HEK293T (cell line): ENCODE measurements at regions not wholly inside any gene's neighbourhood (a gene's known extent, or its start where the extent isn't known, plus 50 kb on each side); places are given as distances from the start of the nearest gene placed in this dataset.

ENCODE experiments used
- CTCF ChIA-PET: fragments of 350-600 bp; formaldehyde crosslinking; extraction: SDS; loops from one replicate; lab custom pipeline; 2021; ENCODE audit warnings: antibody characterized with exemption, inconsistent platforms; lab: Yijun Ruan, JAX
- POLR2A ChIA-PET: fragments of 350-600 bp; formaldehyde crosslinking; extraction: SDS; loops from one replicate; lab custom pipeline; 2020; ENCODE audit warnings: antibody characterized with exemption, inconsistent platforms; lab: Yijun Ruan, JAX
- DNase-seq: peaks from one replicate; pipeline ENCODE4 v3.0.0; 2012; ENCODE audit warnings: mixed read lengths; ENCODE audit errors: extremely low spot score
- ARNT ChIP-seq: fragments of 450-650 bp; IDR thresholded peaks from 2 replicates; pipeline ENCODE4 v1.6.1; 2017; ENCODE audit warnings: mild to moderate bottlenecking
- BHLHE40 ChIP-seq: fragments of 450-650 bp; IDR thresholded peaks from 2 replicates; pipeline ENCODE4 v1.6.1; 2016; ENCODE audit warnings: mild to moderate bottlenecking, moderate library complexity, borderline replicate concordance
- CTBP1 ChIP-seq: fragments of 450-650 bp; IDR thresholded peaks from 2 replicates; pipeline ENCODE4 v1.6.1; 2016; ENCODE audit warnings: borderline replicate concordance
- ELF4 ChIP-seq: fragments of 450-650 bp; IDR thresholded peaks from 2 replicates; pipeline ENCODE4 v1.6.1; 2017; ENCODE audit warnings: antibody characterized with exemption
- FOXA1 ChIP-seq: fragments of 450-650 bp; IDR thresholded peaks from 2 replicates; pipeline ENCODE4 v1.6.1; 2016; ENCODE audit warnings: mild to moderate bottlenecking
- FOXK2 ChIP-seq: fragments of 450-650 bp; IDR thresholded peaks from 2 replicates; pipeline ENCODE4 v1.6.1; 2016; ENCODE audit warnings: mild to moderate bottlenecking
- FOXM1 ChIP-seq: fragments of 450-650 bp; IDR thresholded peaks from 2 replicates; pipeline ENCODE4 v1.6.1; 2017; ENCODE audit warnings: mild to moderate bottlenecking, borderline replicate concordance
- HDGF ChIP-seq: fragments of 450-650 bp; IDR thresholded peaks from 2 replicates; pipeline ENCODE4 v1.6.1; 2017; ENCODE audit warnings: antibody characterized with exemption, borderline replicate concordance
- L3MBTL2 ChIP-seq: fragments of 450-650 bp; conservative IDR thresholded peaks from 2 replicates; pipeline ENCODE4 v1.6.1; 2016; ENCODE audit warnings: mild to moderate bottlenecking
- LEF1 ChIP-seq: fragments of 450-650 bp; IDR thresholded peaks from 2 replicates; pipeline ENCODE4 v1.6.1; 2017; ENCODE audit warnings: mild to moderate bottlenecking, borderline replicate concordance
- NFRKB ChIP-seq: fragments of 450-650 bp; IDR thresholded peaks from 2 replicates; pipeline ENCODE4 v1.6.1; 2016; ENCODE audit warnings: mild to moderate bottlenecking, moderate library complexity
- SP1 ChIP-seq: fragments of 450-650 bp; IDR thresholded peaks from 2 replicates; pipeline ENCODE4 v1.6.1; 2017
- SUZ12 ChIP-seq: fragments of 450-650 bp; IDR thresholded peaks from 2 replicates; pipeline ENCODE4 v1.6.1; 2016; ENCODE audit warnings: mild to moderate bottlenecking
- TARDBP ChIP-seq: fragments of 450-650 bp; IDR thresholded peaks from 2 replicates; pipeline ENCODE4 v1.6.1; 2016
- ZNF384 ChIP-seq: fragments of 450-650 bp; IDR thresholded peaks from 2 replicates; pipeline ENCODE4 v1.6.1; 2016
- TF ChIP-seq, protein P1 (sequence below): fragments of 450-650 bp; IDR thresholded peaks from 2 replicates; pipeline ENCODE4 v1.6.1; 2016

DNA sequence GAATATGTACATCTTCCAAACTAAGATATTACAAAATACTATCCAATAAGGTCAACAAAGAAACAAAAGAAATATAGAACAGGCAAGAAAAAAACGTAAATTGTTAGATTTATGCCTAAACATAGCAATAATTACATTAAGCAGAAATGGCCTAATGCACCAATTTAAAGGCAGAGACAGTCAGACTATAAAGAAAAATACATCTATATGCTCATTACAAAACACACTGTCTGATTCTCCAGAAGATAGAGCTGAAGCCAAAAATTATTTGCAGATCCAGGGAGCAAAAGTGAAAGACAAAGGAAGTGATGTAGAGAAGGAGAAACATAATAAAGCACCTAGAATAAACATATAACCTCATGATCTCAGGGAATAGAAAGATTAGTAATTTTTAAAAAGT is 246.9 kb downstream of the PAPSS1 start:
- CTCF ChIA-PET = no interaction called here
- POLR2A ChIA-PET = no interaction called here
- TF ChIP-seq HDGF (no peak), LEF1 (no peak), ZNF384 (no peak), ARNT (no peak), BHLHE40 (no peak), SP1 (no peak)
- TF ChIP-seq, protein P1, sequence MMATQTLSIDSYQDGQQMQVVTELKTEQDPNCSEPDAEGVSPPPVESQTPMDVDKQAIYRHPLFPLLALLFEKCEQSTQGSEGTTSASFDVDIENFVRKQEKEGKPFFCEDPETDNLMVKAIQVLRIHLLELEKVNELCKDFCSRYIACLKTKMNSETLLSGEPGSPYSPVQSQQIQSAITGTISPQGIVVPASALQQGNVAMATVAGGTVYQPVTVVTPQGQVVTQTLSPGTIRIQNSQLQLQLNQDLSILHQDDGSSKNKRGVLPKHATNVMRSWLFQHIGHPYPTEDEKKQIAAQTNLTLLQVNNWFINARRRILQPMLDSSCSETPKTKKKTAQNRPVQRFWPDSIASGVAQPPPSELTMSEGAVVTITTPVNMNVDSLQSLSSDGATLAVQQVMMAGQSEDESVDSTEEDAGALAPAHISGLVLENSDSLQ = no peak
- no peak for DNase-seq

DNA sequence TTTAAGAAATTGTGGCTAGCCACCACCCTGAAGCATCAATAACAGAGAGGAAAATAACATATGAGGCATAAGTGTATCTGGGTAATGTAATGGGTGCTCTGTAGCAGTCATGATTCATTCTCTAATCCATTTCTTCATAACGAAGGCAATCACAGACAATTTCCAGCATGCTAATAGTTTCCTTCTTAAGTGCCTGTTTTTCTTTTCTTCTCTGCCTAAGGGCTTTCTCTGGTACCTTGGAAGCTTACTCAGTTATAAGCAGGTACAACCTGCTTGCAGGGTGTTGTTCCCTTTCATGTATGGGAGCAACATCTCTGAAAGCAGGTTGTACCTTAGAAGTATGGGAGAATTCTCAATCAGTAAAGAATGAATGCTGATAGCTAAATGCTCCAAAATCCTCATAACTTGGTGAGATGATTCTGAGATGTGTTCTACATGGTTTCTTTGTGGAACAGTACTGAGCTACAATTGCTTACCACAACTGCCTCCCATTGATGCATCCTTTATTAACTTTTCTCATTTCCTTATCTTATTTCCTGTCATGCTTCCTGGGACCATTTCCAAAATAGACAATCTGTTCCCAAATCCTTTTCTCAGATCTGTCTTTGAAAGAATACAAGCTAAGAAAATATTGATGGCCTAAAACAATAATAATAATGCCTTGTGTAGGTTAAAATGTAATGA is 247.6 kb downstream of the PAPSS1 start:
- TF ChIP-seq LEF1 (no peak), TARDBP (no peak)
- no peak for DNase-seq
- ChIA-PET POLR2A (no interaction called here), CTCF (no interaction called here)

- CTCF ChIA-PET = no interaction called here
- TF ChIP-seq CTBP1 = no peak
- TF ChIP-seq BHLHE40 = no peak
- TF ChIP-seq ZNF384 = no peak
- TF ChIP-seq NFRKB = no peak
- POLR2A ChIA-PET = no interaction called here
- DNase-seq = no peak
Observed at GRCh38 chr4:107470173-107470572, 249.9 kb downstream of the PAPSS1 start.

DNA sequence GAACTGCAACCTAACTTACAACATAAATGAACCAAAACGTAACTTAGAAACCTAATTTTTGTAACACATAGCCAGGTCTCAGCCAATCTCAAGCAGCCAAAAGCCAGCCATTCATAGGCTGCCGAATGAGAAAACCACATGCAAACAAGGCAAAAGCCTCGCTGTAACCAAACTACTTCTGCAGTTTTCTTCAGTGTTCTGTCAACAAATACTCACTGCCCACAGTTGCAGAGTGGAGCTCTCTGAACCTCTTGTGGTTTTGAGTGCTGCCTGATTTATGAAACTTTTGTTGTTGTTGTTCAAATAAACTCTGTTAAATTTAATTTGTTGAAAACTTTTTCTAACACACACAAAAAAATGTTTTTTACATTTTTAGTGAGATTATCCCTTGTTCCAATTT is 251.2 kb downstream of the PAPSS1 start:
- no peak for DNase-seq
- POLR2A ChIA-PET = no interaction called here
- no peak for TF ChIP-seq ELF4
- CTCF ChIA-PET = no interaction called here

DNA sequence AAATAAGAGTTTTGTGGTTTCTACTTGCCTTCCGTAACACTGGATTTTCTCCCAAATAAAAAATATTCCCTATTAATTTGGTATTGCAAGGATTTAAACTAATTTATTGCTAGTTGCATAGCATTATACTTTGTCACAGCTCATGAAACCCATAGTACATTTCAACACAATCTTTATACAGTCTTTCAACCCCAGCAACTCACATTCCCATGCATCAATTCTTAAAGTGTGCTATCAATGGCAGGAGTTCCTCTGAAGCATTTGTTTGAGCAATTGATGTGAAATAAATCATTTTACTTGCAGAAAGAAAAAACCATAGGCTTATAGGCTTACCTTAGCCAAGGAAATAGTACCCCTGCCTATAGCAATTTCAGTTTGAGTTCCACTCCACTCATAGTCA is 251.9 kb downstream of the PAPSS1 start:
- DNase-seq = no peak
- ChIA-PET POLR2A (no interaction called here), CTCF (no interaction called here)
- TF ChIP-seq BHLHE40 = no peak
- no peak for TF ChIP-seq SP1
- no peak for TF ChIP-seq ZNF384
- TF ChIP-seq, protein P1 = no peak
- no peak for TF ChIP-seq FOXM1
- no peak for TF ChIP-seq CTBP1
- no peak for TF ChIP-seq L3MBTL2
- no peak for TF ChIP-seq ARNT
- no peak for TF ChIP-seq FOXA1
- TF ChIP-seq TARDBP = no peak

DNA sequence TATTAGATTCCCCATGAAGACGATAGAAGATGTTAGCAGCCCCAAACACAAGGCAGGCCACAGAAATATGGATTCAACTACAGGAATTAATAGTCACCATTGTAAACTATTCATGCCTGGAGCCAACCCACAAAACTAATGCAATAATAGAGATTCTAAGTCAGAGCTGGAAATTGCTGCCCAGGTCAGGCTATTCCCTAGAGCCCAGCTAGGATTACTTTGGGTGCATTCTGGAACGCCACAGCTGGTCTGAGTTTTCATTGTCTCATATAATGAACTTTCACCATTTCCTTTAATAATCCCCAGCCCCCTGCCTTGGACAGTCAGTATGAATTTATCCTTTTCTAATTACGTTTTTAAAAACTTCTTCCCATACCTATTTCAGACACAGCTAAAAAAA is 252.6 kb downstream of the PAPSS1 start:
- CTCF ChIA-PET = no interaction called here
- DNase-seq = no peak
- no peak for TF ChIP-seq SUZ12
- TF ChIP-seq SP1 = no peak
- TF ChIP-seq CTBP1 = no peak
- POLR2A ChIA-PET = no interaction called here

GRCh38 chr4:107458194-107458593 is 261.8 kb downstream of the PAPSS1 start:
- TF ChIP-seq ZNF384 (no peak), TARDBP (no peak), CTBP1 (no peak), SP1 (no peak), LEF1 (no peak), FOXA1 (no peak)
- no peak for DNase-seq
- ChIA-PET CTCF (no interaction called here), POLR2A (no interaction called here)

GRCh38 chr4:107453987-107454386 is 266.0 kb downstream of the PAPSS1 start:
- ChIA-PET CTCF (no interaction called here), POLR2A (no interaction called here)
- TF ChIP-seq SP1 (no peak), ARNT (no peak), ZNF384 (no peak), NFRKB (no peak), FOXK2 (no peak), L3MBTL2 (no peak), FOXM1 (no peak), ELF4 (no peak), CTBP1 (no peak), TARDBP (no peak), LEF1 (no peak), HDGF (no peak), SUZ12 (no peak), BHLHE40 (no peak)
- TF ChIP-seq, protein P1 = no peak
- no peak for DNase-seq
